ENCODE measurements at regions not wholly inside any gene's neighbourhood (a gene's known extent, or its start where the extent isn't known, plus 50 kb on each side); places are given as distances from the start of the nearest gene placed in this dataset.

- TF ChIP-seq ZBTB33 (IDR thresholded peaks at IDR 0.05), result no peak
- TF ChIP-seq FOXA1 (IDR thresholded peaks at IDR 0.05), result no peak
- no peak for TF ChIP-seq JUND (IDR thresholded peaks at IDR 0.05)
- no peak for TF ChIP-seq ATF3 (IDR thresholded peaks at IDR 0.05)
- TF ChIP-seq RXRA (IDR thresholded peaks at IDR 0.05), result no peak
- TF ChIP-seq GABPA (IDR thresholded peaks at IDR 0.05 in 1 of 2, conservative IDR thresholded peaks at IDR 0.05 in 1 of 2), result no peak
- no peak for TF ChIP-seq HNF4A (conservative IDR thresholded peaks at IDR 0.05)
Observed at GRCh38 chr4:11900359-11900758, 471.7 kb upstream of the HS3ST1 start (continued).

GRCh38 chr4:11898796-11899195 lies 470.1 kb upstream of the HS3ST1 start:
- Histone ChIP-seq H3K4me1 (ENCODE audit: control insufficient read depth in 4 of 4, insufficient read depth in 4 of 4, low read length in 3 of 4) (no peaks in the 10 kb centered on the region), H3K4me3 (ENCODE audit: low read depth in 1 of 3, low read length in 3 of 3) (no peak overlapping the region), H3K27me3 (ENCODE audit: control insufficient read depth in 4 of 4, insufficient read depth in 4 of 4, low read length in 3 of 4) (no peaks in the 10 kb centered on the region), H3K27ac (ENCODE audit: low read depth in 1 of 2, low read length in 2 of 2) (no peak overlapping the region), H3K36me3 (ENCODE audit: control insufficient read depth in 4 of 4, insufficient read depth in 3 of 4, low read depth in 1 of 4, low read length in 3 of 4) (no peaks in the 10 kb centered on the region), H3K9ac (ENCODE audit: low read depth in 1 of 2, low read length in 2 of 2) (no peak overlapping the region), H3K9me3 (ENCODE audit: control insufficient read depth in 4 of 4, low read length in 3 of 4) (no peaks in the 10 kb centered on the region)
- no peak for DNase-seq (ENCODE audit: low spot score)
- TF ChIP-seq CTCF (IDR thresholded peaks at IDR 0.05; ENCODE audit: low read depth, low read length, missing input control) (no peak), YY1 (IDR thresholded peaks at IDR 0.05) (no peak), NR2F2 (IDR thresholded peaks at IDR 0.05) (no peak), FOXA1 (IDR thresholded peaks at IDR 0.05) (no peak), EGR1 (IDR thresholded peaks at IDR 0.05; ENCODE audit: low read depth in 2 of 2) (no peak), FOXA2 (IDR thresholded peaks at IDR 0.05) (no peak), RAD21 (IDR thresholded peaks at IDR 0.05) (no peak)
- WGBS, result 70% methylated on average over 1 of the region's 1 CpG

- Histone ChIP-seq H3K9ac (ENCODE audit: low read depth in 1 of 2, low read length in 2 of 2) (no peak overlapping the region), H3K27me3 (ENCODE audit: control insufficient read depth in 4 of 4, insufficient read depth in 4 of 4, low read length in 3 of 4) (no peaks in the 10 kb centered on the region), H3K4me3 (ENCODE audit: low read depth in 1 of 3, low read length in 3 of 3) (no peak overlapping the region), H3K27ac (ENCODE audit: low read depth in 1 of 2, low read length in 2 of 2) (no peak overlapping the region), H3K4me1 (ENCODE audit: control insufficient read depth in 4 of 4, insufficient read depth in 4 of 4, low read length in 3 of 4) (no peaks in the 10 kb centered on the region), H3K9me3 (ENCODE audit: control insufficient read depth in 4 of 4, low read length in 3 of 4) (no peaks in the 10 kb centered on the region), H3K36me3 (ENCODE audit: control insufficient read depth in 4 of 4, insufficient read depth in 3 of 4, low read depth in 1 of 4, low read length in 3 of 4) (no peaks in the 10 kb centered on the region)
- TF ChIP-seq ATF3 (IDR thresholded peaks at IDR 0.05), result no peak
- TF ChIP-seq FOXA2 (IDR thresholded peaks at IDR 0.05), result no peak
- no peak for TF ChIP-seq CTCF (IDR thresholded peaks at IDR 0.05; ENCODE audit: low read depth, low read length, missing input control)
- TF ChIP-seq MAX (IDR thresholded peaks at IDR 0.05), result no peak
- TF ChIP-seq GABPA (IDR thresholded peaks at IDR 0.05 in 1 of 2, conservative IDR thresholded peaks at IDR 0.05 in 1 of 2), result no peak
- no peak for TF ChIP-seq NR2F2 (IDR thresholded peaks at IDR 0.05)
- no peak for TF ChIP-seq EGR1 (IDR thresholded peaks at IDR 0.05; ENCODE audit: low read depth in 2 of 2)
- TF ChIP-seq HNF4A (conservative IDR thresholded peaks at IDR 0.05), result no peak
- TF ChIP-seq RXRA (IDR thresholded peaks at IDR 0.05), result no peak
- TF ChIP-seq JUND (IDR thresholded peaks at IDR 0.05), result no peak
- no peak for TF ChIP-seq FOXA1 (IDR thresholded peaks at IDR 0.05)
- TF ChIP-seq YY1 (IDR thresholded peaks at IDR 0.05), result no peak
- TF ChIP-seq TAF1 (conservative IDR thresholded peaks at IDR 0.05), result no peak
- DNase-seq (ENCODE audit: low spot score), result no peak
- 62% methylated on average over 1 of the region's 1 CpG for WGBS
Observed at GRCh38 chr4:11895766-11896165, 467.1 kb upstream of the HS3ST1 start.
